Ammon's horn (tissue), 1 donor: ENCODE measurements at regions not wholly inside any gene's neighbourhood (a gene's known extent, or its start where the extent isn't known, plus 50 kb on each side); places are given as distances from the start of the nearest gene placed in this dataset.
"Not testable (repeated sequence)": the region's sequence is repeated elsewhere in the genome, so short reads cannot be mapped to it uniquely, and the experiment has no call there.

Experiments used
- DNase-seq: peaks from one replicate; pipeline ENCODE4 v3.0.0-alpha.2; 2016; ENCODE audit warnings: low spot score

GRCh38 chr3:3333571-3333970, 154.1 kb upstream of the CRBN start:
- no peak for DNase-seq

DNA sequence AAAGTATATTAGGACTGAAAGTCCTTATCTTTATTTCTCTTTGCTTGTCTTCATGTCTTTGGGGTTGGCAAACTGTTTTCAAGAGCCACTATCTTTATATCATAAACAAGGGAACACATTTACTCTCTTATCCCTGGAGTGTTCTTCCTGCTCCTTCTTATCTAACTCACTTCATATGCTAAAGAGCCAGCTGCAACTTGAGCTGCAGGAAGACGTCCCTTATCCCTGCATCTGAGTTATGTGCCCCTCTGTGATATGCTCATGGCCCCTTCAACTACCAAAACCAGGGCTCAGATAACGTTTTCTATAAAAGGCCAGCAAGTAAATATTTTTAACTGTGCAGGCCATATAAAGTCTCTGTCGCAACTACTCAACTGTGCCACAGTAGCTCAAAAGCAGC, 137.0 kb upstream of the CRBN start:
- DNase-seq = no peak

- no peak for DNase-seq
These were observed 136.4 kb upstream of the CRBN start for GRCh38 chr3:3315846-3316245.

- DNase-seq = no peak
These were observed 130.4 kb upstream of the CRBN start for GRCh38 chr3:3309887-3310286.

DNA sequence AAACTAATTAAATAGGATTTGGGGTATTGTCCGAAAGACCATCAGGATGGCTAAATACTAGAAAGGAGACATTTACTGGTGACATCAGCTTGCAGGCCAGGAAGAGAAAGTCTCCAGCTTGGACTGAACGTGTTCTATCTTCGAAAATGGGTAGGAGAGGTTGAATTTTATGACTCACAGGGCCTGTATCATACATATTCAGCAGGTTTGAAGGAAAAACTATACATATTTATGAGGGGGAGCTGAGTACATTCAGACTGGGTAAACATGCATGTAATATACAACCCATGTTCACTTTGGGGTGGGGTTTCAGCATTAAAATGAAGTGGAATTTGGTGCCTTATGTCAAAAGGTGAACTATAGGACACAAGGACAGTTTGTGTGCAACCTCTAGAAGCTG, 129.3 kb upstream of the CRBN start:
- no peak for DNase-seq

- no peak for DNase-seq
These were observed 128.0 kb upstream of the CRBN start for GRCh38 chr3:3307491-3307890.

- DNase-seq = no peak
These were observed 126.3 kb upstream of the CRBN start for GRCh38 chr3:3305841-3306240.

GRCh38 chr3:3305084-3305483, 125.6 kb upstream of the CRBN start:
- no peak for DNase-seq

DNA sequence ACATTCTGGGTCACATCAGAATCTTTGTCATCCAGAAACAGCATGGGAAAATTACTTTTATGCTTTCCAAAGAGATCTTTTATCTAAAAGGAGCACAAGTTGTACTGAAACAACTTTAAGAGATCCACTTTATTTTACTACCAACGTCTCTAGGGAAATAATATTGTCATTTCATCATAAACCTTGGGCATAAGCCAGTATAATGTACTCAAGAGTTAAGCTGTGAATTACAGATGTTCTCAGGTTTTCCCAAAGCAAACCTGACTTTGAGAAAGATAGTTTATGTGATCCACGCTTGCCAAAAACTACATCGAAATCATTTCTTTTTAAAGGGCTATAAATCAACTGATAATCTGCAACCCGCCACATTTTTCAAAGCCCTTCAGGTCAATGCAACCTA, 124.1 kb upstream of the CRBN start:
- no peak for DNase-seq

- peak; percentile 6 for DNase-seq
These were observed 123.5 kb upstream of the CRBN start for GRCh38 chr3:3302964-3303363.

GRCh38 chr3:3301476-3301875, 122.0 kb upstream of the CRBN start:
- no peak for DNase-seq

- no peak for DNase-seq
These were observed 117.5 kb upstream of the CRBN start for GRCh38 chr3:3296979-3297381.

- no peak for DNase-seq
These were observed 116.1 kb upstream of the CRBN start for GRCh38 chr3:3295586-3295985.

DNA sequence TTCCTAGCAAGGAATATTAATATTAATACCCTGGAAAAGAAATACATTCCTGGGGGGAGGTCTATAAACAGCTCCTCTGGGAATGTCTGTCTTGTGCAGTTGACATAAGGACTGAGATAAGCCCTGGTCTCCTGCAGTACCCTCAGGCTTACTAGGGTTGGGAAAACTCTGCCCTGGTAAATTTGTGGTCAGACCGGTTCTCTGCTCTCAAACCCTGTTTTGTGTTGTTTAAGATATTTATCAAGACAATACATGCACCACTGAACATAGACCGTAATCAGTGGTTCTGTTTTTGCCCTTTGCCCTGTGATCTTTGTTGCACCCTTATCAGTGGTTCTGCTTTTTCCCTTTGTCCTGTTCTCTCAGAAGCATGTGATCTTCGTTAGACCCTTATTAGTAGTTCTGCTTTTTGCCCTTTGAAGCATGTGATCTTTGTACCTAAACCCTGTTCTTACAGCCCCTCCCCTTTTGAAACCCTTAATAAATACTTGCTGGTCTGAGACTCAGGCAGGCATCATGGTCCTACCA, 112.3 kb upstream of the CRBN start:
- DNase-seq = not testable (repeated sequence)

DNA sequence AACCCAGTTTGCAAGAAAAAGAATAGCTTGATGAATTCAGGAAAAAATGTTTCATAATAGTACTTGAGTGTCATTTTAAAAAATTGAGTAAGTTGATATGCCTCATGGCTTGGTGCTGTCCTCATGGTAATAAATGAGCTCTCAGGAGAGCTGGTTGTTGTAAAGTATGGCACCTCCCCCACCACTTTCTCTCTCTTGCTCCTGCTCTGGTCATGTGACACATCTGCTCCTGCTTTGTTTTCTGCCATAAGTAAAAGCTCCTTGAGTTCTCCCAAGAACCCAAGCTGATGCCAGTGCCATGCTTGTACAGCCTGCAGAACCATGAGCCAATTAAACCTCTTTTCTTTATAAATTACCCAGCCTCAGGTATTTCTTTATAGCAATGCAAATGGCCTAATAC, 108.8 kb upstream of the CRBN start:
- no peak for DNase-seq

DNA sequence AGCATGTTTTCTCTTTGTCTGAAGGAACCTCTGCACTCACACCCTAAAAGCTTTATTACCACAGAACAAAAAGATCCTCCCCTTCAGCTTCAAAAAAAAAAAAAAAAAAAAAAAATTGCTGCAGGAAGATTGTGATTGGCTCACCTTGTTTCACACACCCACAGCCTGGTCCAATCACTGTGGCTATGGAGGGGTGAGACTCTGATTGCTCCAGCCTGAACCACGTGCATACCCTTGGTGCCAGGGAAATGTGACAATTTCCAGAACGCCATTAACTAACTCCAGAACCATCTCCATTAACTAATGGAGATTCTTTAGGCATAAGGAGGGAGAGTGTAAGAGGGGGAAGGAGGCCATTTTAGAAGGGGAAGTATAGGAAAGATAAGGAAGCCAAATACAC, 106.5 kb upstream of the CRBN start:
- DNase-seq = no peak

DNA sequence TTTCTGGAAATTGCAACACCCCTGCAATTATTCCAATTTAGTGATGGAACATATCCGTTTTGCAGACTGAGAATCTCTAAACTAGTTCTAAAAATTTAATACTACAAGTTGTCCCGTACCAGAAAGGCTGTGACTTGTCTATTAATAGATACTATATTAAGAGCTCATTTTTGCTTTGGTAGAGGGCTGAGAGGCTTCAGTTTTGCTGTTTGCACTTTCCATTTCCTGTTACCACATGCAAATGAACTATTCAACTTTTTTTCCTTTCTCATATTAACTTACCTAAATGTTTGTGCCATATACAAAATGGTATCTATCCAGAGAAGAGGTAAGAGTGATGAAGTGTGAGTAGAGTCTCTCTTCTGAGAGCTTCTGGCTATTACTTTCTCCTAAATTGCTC, 101.5 kb upstream of the CRBN start:
- no peak for DNase-seq

DNA sequence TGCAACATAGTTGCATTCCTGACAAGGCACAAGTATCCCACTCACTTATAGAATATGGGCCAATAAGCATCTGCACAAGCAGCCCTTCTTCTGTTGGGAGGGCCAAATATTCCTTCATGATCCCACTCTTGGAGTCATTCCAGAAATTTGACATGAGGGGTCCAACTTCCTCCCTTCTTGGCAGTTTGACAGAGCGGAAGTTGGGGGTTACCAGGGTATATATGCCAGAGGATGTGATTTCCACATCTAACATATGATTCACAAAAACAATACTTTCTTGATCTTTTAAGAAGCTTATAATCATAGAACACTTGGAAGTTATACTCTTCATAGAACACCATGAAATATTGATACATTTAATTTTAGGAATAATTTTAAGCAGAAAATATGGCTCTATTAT, 100.9 kb upstream of the CRBN start:
- no peak for DNase-seq

GRCh38 chr3:3278073-3278472, 98.6 kb upstream of the CRBN start:
- no peak for DNase-seq

- no peak for DNase-seq
These were observed 97.1 kb upstream of the CRBN start for GRCh38 chr3:3276630-3277029.

GRCh38 chr3:3264796-3265195, 85.3 kb upstream of the CRBN start:
- no peak for DNase-seq

DNA sequence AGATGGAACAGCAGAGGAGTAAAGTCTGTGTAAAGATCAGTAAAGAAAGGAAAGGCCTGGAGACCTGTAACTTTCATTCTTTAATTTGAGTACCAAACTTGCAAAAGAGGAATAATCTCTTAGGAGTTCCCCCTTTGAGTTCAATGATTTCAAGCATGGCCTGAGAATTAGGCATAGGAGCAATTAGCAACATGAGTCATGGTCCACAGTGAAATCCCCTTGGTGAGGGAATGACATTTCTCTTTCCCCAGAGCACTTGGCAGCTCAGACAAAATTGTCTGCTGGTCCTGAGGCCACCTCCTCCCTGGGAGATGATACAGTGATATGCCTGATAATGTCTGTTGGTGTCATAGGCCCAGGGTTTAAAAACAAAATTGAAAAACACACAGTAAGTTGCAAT, 81.4 kb upstream of the CRBN start:
- no peak for DNase-seq

DNA sequence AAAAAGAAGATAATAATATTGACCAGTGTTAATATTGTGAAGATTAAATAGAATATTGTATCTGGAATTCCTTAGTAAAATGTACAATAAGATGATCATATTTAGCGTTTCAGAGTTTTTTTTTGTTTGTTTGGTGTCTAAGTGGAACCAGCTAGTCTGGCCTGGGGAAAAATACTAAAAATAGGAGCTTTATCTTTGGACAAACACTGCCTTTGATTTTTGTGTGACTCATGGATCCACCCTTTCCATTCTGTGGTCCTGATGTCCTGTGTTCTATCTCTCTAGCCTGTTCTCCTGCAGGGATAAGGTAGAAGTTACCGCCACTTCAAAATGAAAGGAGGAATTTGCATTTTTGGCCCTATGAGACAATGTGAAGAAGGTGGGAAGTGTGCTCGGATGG, 79.7 kb upstream of the CRBN start:
- DNase-seq = no peak

DNA sequence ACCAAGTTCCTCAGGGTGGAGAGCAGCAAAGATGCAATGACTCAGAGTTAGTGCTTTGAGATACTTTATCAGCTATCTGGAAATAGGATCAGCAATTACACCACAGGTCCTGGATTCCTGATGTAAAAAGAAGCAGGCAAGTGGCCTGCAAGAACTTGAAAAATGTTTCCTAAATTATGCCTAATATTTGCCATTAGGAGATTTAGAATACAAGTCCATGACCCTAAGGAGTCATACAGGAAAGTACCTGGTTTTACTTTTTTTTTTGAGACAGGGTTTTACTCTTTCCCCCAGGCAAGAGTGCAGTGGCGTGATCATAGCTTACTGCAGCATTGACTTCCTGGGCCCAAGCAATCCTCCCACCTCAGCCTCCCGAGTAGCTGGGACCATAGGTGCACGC, 78.8 kb upstream of the CRBN start:
- no peak for DNase-seq

DNA sequence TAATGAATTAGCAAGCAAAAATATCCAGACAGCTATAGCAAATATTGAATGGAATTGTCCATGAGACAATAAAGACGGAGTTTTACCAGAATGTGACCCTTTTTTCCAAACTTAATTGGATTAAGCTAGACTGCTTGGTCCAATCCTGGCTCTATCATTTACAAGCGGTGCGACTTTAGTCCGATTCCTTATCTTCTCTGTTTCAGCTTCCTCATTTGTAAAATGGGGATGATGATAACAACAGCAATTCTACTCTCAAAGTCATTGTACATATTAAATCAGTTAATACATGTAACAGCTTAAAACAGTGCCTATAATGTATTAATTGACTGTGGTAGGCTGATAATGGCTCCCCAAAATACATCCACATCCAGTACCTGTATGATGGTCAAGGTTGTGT, 62.1 kb upstream of the CRBN start:
- no peak for DNase-seq
